H1 (cell line): ENCODE measurements at regions not wholly inside any gene's neighbourhood (a gene's known extent, or its start where the extent isn't known, plus 50 kb on each side); places are given as distances from the start of the nearest gene placed in this dataset.

ENCODE experiments used
- CTCF ChIA-PET: fragments of 300-600 bp; sonication (Branson Sonifier 250); formaldehyde crosslinking; loops from one replicate; lab custom pipeline; 2021; ENCODE audit not compliant: partially characterized antibody; lab: Charles Lee
- POLR2A ChIA-PET: fragments of 300-600 bp; sonication (Branson Sonifier 250); formaldehyde crosslinking; loops from one replicate; lab custom pipeline; 2021; ENCODE audit warnings: inconsistent platforms; ENCODE audit not compliant: partially characterized antibody; lab: Charles Lee
- DNase-seq, 2 experiments: peaks; one replicate each; pipeline versions ENCODE4 v3.0.0 to v3.0.0-alpha.2; 2010 to 2022; ENCODE audit warnings: low spot score in 2 of 2, low read depth in 1 of 2, mixed read lengths in 1 of 2
- FAIRE-seq: peaks from 2 replicates; lab custom pipeline; 2011; peaks lifted over from hg19 to GRCh38; lab: Jason Lieb, UNC
- H2AFZ ChIP-seq: 2 replicates; pipeline ENCODE4 v1.8.1; 2012; ENCODE audit warnings: low read length, inconsistent platforms
- H2AK5ac ChIP-seq: 2 replicates; pipeline ENCODE4 v1.6.1; 2013; ENCODE audit warnings: low read depth, low read length
- H2BK120ac ChIP-seq: replicated peaks from 2 replicates; pipeline ENCODE3; 2013; ENCODE audit warnings: low read depth, low read length, inconsistent platforms
- H2BK12ac ChIP-seq: 2 replicates; pipeline ENCODE4 v1.6.1; 2013; ENCODE audit warnings: low read depth, low read length
- H2BK15ac ChIP-seq: 2 replicates; pipeline ENCODE4 v1.6.1; 2013; ENCODE audit warnings: low read length
- H2BK20ac ChIP-seq: 2 replicates; pipeline ENCODE4 v1.6.1; 2013; ENCODE audit warnings: low read length
- H2BK5ac ChIP-seq: 2 replicates; pipeline ENCODE4 v1.6.1; 2013; ENCODE audit warnings: low read depth, low read length
- H3K14ac ChIP-seq: 2 replicates; pipeline ENCODE4 v1.6.1; 2013; ENCODE audit warnings: inconsistent platforms; ENCODE audit not compliant: insufficient read length
- H3K18ac ChIP-seq: 2 replicates; pipeline ENCODE4 v1.6.1; 2013; ENCODE audit warnings: low read length; ENCODE audit errors: extremely low read depth
- H3K23ac ChIP-seq: 2 replicates; pipeline ENCODE4 v1.6.1; 2013; ENCODE audit warnings: inconsistent platforms; ENCODE audit not compliant: insufficient read length
- H3K23me2 ChIP-seq: 2 replicates; pipeline ENCODE4 v1.6.1; 2013; ENCODE audit warnings: low read depth, low read length
- H3K27ac ChIP-seq: 2 replicates; pipeline ENCODE4 v1.6.1; 2011; ENCODE audit warnings: low read depth, low read length, inconsistent platforms
- H3K27me3 ChIP-seq, 4 experiments: replicated peaks in 1 of 4; 1 replicate in 1 of 4; 2 replicates in 3 of 4; pipeline versions ENCODE4 v1.6.1 to v1.8.1; 2011 to 2013; ENCODE audit warnings: low read length in 3 of 4, mild to moderate bottlenecking in 3 of 4, inconsistent platforms in 2 of 4, mixed read lengths in 2 of 4, moderate library complexity in 1 of 4; ENCODE audit not compliant: control insufficient read depth in 3 of 4, insufficient read depth in 3 of 4; ENCODE audit errors: extremely low read depth in 1 of 4
- H3K36me3 ChIP-seq, 4 experiments: 2 replicates each; pipeline versions ENCODE4 v1.6.1 to v1.8.1; 2011 to 2013; ENCODE audit warnings: mild to moderate bottlenecking in 4 of 4, low read length in 3 of 4, moderate library complexity in 2 of 4, control low read depth in 1 of 4, inconsistent platforms in 1 of 4; ENCODE audit not compliant: insufficient read depth in 4 of 4, control insufficient read depth in 2 of 4
- H3K4ac ChIP-seq: replicated peaks from 2 replicates; pipeline ENCODE3; 2013; ENCODE audit warnings: low read length, low read depth, mixed read lengths, inconsistent platforms; ENCODE audit not compliant: insufficient read length
- H3K4me1 ChIP-seq, 4 experiments: replicated peaks in 1 of 4; 1 replicate in 1 of 4; 2 replicates in 3 of 4; pipeline versions ENCODE4 v1.6.1 to v1.8.1; 2011 to 2013; ENCODE audit warnings: low read length in 3 of 4, inconsistent platforms in 2 of 4, mixed read lengths in 1 of 4; ENCODE audit not compliant: insufficient read depth in 4 of 4, control insufficient read depth in 3 of 4
- H3K4me2 ChIP-seq, 2 experiments: 2 replicates each; pipeline versions ENCODE4 v1.6.1 to v1.8.1; 2011 to 2013; ENCODE audit warnings: low read depth in 2 of 2, low read length in 2 of 2, control low read depth in 1 of 2, inconsistent platforms in 1 of 2, mild to moderate bottlenecking in 1 of 2; ENCODE audit not compliant: insufficient read depth in 1 of 2
- H3K4me3 ChIP-seq, 4 experiments: fragments of 200-600, 300-600 bp in 1 of 4; sonication (generic), shearing (Covaris generic), sonication (Bioruptor Twin) in 1 of 4; 2 replicates each; pipeline versions ENCODE4 v1.5.1 to v1.8.1; 2011 to 2016; ENCODE audit warnings: low read length in 4 of 4, low read depth in 3 of 4, control low read depth in 2 of 4, inconsistent platforms in 2 of 4, mild to moderate bottlenecking in 2 of 4, mixed read lengths in 1 of 4, moderate library complexity in 1 of 4; ENCODE audit not compliant: insufficient read depth in 2 of 4; ENCODE audit errors: extremely low read depth in 1 of 4
- H3K56ac ChIP-seq: replicated peaks from 2 replicates; pipeline ENCODE3; 2013; ENCODE audit warnings: low read depth, mild to moderate bottlenecking, mixed read lengths, low read length, inconsistent platforms; ENCODE audit not compliant: insufficient read length
- H3K79me1 ChIP-seq: 2 replicates; pipeline ENCODE4 v1.6.1; 2013; ENCODE audit warnings: low read depth, low read length, control low read depth
- H3K79me2 ChIP-seq, 2 experiments: 2 replicates each; pipeline versions ENCODE4 v1.6.1 to v1.8.1; 2012 to 2013; ENCODE audit warnings: low read length in 2 of 2, mild to moderate bottlenecking in 2 of 2, inconsistent platforms in 1 of 2; ENCODE audit not compliant: insufficient read depth in 2 of 2, control insufficient read depth in 1 of 2
- H3K9ac ChIP-seq, 4 experiments: replicated peaks in 1 of 4; 1 replicate in 1 of 4; 2 replicates in 3 of 4; pipeline versions ENCODE4 v1.6.1 to v1.8.1; 2011 to 2013; ENCODE audit warnings: low read depth in 3 of 4, low read length in 3 of 4, control low read depth in 2 of 4, mild to moderate bottlenecking in 2 of 4, moderate library complexity in 2 of 4, inconsistent platforms in 1 of 4; ENCODE audit errors: extremely low read depth in 1 of 4
- H3K9me3 ChIP-seq, 2 experiments: 2 replicates each; pipeline versions ENCODE4 v1.6.1 to v1.8.1; 2012 to 2013; ENCODE audit warnings: mild to moderate bottlenecking in 2 of 2, moderate library complexity in 2 of 2, control low read depth in 1 of 2, inconsistent platforms in 1 of 2, low read depth in 1 of 2, low read length in 1 of 2, mixed read lengths in 1 of 2; ENCODE audit not compliant: insufficient read depth in 2 of 2
- H4K20me1 ChIP-seq, 2 experiments: replicated peaks in 1 of 2; 2 replicates each; pipeline versions ENCODE3 to v1.8.1; 2011 to 2013; ENCODE audit warnings: inconsistent platforms in 2 of 2, low read length in 2 of 2, mild to moderate bottlenecking in 1 of 2; ENCODE audit not compliant: insufficient read depth in 2 of 2, control insufficient read depth in 1 of 2
- H4K5ac ChIP-seq: 2 replicates; pipeline ENCODE4 v1.6.1; 2013; ENCODE audit warnings: low read length, low read depth, mixed read lengths, inconsistent platforms; ENCODE audit not compliant: insufficient read length
- H4K8ac ChIP-seq: 2 replicates; pipeline ENCODE4 v1.8.0; 2013; ENCODE audit warnings: mild to moderate bottlenecking, moderate library complexity, low read length, inconsistent platforms; ENCODE audit not compliant: insufficient read depth; ENCODE audit errors: extremely low read depth
- H4K91ac ChIP-seq: replicated peaks from 2 replicates; pipeline ENCODE3; 2013; ENCODE audit warnings: low read length, mixed read lengths, inconsistent platforms; ENCODE audit not compliant: insufficient read length
- ATF2 ChIP-seq: IDR thresholded peaks from 2 replicates; pipeline ENCODE4 v1.6.1; 2012; ENCODE audit warnings: low read length, inconsistent platforms
- EP300 ChIP-seq, 2 experiments: IDR thresholded peaks; 1 replicate in 1 of 2; 2 replicates in 1 of 2; pipeline ENCODE4 v1.6.1; 2011 to 2012; ENCODE audit warnings: low read depth in 2 of 2, low read length in 2 of 2, mild to moderate bottlenecking in 2 of 2, borderline replicate concordance in 1 of 2, inconsistent platforms in 1 of 2, moderate library complexity in 1 of 2
- HDAC6 ChIP-seq: IDR thresholded peaks from one replicate; pipeline ENCODE4 v1.7.1; 2012; ENCODE audit warnings: low read depth, mild to moderate bottlenecking, inconsistent platforms, low read length, moderate library complexity
- KDM1A ChIP-seq: fragments of 200-600, 300-600 bp; sonication (generic); IDR thresholded peaks from 2 replicates; pipeline ENCODE4 v1.7.1; 2016; ENCODE audit warnings: mild to moderate bottlenecking, low read length, borderline replicate concordance
- PHF8 ChIP-seq: fragments of 200-600 bp; sonication (generic); conservative IDR thresholded peaks from 2 replicates; pipeline ENCODE4 v1.7.1; 2012; ENCODE audit warnings: low read depth, mild to moderate bottlenecking, inconsistent platforms, low read length, moderate library complexity
- SIX5 ChIP-seq: IDR thresholded peaks from 2 replicates; pipeline ENCODE4 v1.6.1; 2011; ENCODE audit warnings: mild to moderate bottlenecking, low read depth, low read length
- SP1 ChIP-seq: IDR thresholded peaks from 2 replicates; pipeline ENCODE4 v1.6.1; 2011; ENCODE audit warnings: low read depth, low read length
- SP2 ChIP-seq: IDR thresholded peaks from 2 replicates; pipeline ENCODE4 v1.6.1; 2012; ENCODE audit warnings: mild to moderate bottlenecking, low read length, inconsistent platforms
- TAF7 ChIP-seq: optimal IDR thresholded peaks from 2 replicates; pipeline ENCODE3; 2011; ENCODE audit warnings: low read depth, mild to moderate bottlenecking, inconsistent platforms, low read length, moderate library complexity, borderline replicate concordance
- TBP ChIP-seq: IDR thresholded peaks from 2 replicates; pipeline ENCODE4 v1.6.1; 2011; ENCODE audit warnings: low read depth, low read length, improper control_type of control experiment
- TEAD4 ChIP-seq: IDR thresholded peaks from 2 replicates; pipeline ENCODE4 v1.6.1; 2012; ENCODE audit warnings: low read depth, low read length, inconsistent platforms, mixed read lengths
- USF2 ChIP-seq: IDR thresholded peaks from 2 replicates; pipeline ENCODE4 v1.6.1; 2011; ENCODE audit warnings: low read length, improper control_type of control experiment
- WGBS, 2 experiments: shearing (Covaris generic) in 1 of 2; methylation state at CpG; one replicate each; pipeline versions ENCODE4 v1.1.6 to v1.1.7; 2013 to 2015; ENCODE audit warnings: low lambda C conversion rate in 2 of 2, mixed read lengths in 2 of 2, inconsistent platforms in 1 of 2, low coverage in 1 of 2, missing lambda C conversion rate in 1 of 2; ENCODE audit not compliant: insufficient replicate concordance in 2 of 2, insufficient coverage in 1 of 2, insufficient read length in 1 of 2; ENCODE audit errors: extremely low coverage in 1 of 2, missing lambda C conversion rate in 1 of 2; 5-methylcytosine and 5-hydroxymethylcytosine counted together

- Histone ChIP-seq H3K56ac (no peak overlapping the region), H3K18ac (no peak overlapping the region), H3K4me1 (no peaks in the 10 kb centered on the region), H2BK120ac (no peak overlapping the region), H3K4me3 (no peak overlapping the region), H2BK20ac (no peak overlapping the region), H3K79me2 (no peaks in the 10 kb centered on the region), H3K27ac (no peak overlapping the region), H3K9ac (no peak overlapping the region), H3K23me2 (no peaks in the 10 kb centered on the region), H3K23ac (no peak overlapping the region), H4K8ac (no peak overlapping the region), H3K14ac (no peak overlapping the region), H3K9me3 (no peaks in the 10 kb centered on the region), H4K20me1 (no peaks in the 10 kb centered on the region), H2AFZ (no peak overlapping the region), H3K79me1 (no peaks in the 10 kb centered on the region), H2BK12ac (no peak overlapping the region), H2BK5ac (no peak overlapping the region), H4K91ac (no peak overlapping the region), H3K27me3 (no peaks in the 10 kb centered on the region), H3K4me2 (no peak overlapping the region), H2AK5ac (no peak overlapping the region), H3K36me3 (no peaks in the 10 kb centered on the region), H4K5ac (no peak overlapping the region), H2BK15ac (no peak overlapping the region), H3K4ac (no peak overlapping the region)
- no peak for FAIRE-seq
- no peak for DNase-seq
- CTCF ChIA-PET: no interaction called here
- POLR2A ChIA-PET: interaction anchor here (0.6 kb wide), 1 partner anchor 17 kb away, joined by 3 read pairs; no protein-coding TSS in a partner anchor
- 96% methylated on average over 3 of the region's 3 CpGs; no CpG with 5 or more reads in 1 of the 2 experiments for WGBS, 2 experiments
- TF ChIP-seq USF2 (no peak), TBP (no peak), TAF7 (no peak), SP1 (no peak), ATF2 (no peak), SP2 (no peak), PHF8 (no peak), EP300 (IDR thresholded peaks at IDR 0.05; ENCODE audit: borderline replicate concordance in 1 of 2, low read depth in 2 of 2, low read length in 2 of 2) (no peak), TEAD4 (no peak), SIX5 (no peak), HDAC6 (no peak), KDM1A (no peak)
Measured at GRCh38 chr5:162382839-162383238, 315.3 kb downstream of the GABRG2 start.
